GM10248 (cell line): ENCODE measurements at regions not wholly inside any gene's neighbourhood (a gene's known extent, or its start where the extent isn't known, plus 50 kb on each side); places are given as distances from the start of the nearest gene placed in this dataset.

ENCODE experiments used
- CTCF ChIA-PET: fragments of 300-600 bp; sonication (Branson Sonifier 250); formaldehyde crosslinking; extraction: SDS; loops from one replicate; lab custom pipeline; 2021; ENCODE audit warnings: antibody characterized with exemption; lab: Yijun Ruan, JAX
- POLR2A ChIA-PET: fragments of 350-650 bp; sonication (Branson Sonifier 250); formaldehyde crosslinking; extraction: SDS; loops from one replicate; lab custom pipeline; 2020; ENCODE audit warnings: antibody characterized with exemption; lab: Yijun Ruan, JAX
- DNase-seq: peaks from one replicate; pipeline ENCODE4 v3.0.0; 2012; ENCODE audit errors: extremely low spot score
- CTCF ChIP-seq: IDR thresholded peaks from 2 replicates; pipeline ENCODE4 v1.5.1; 2012; ENCODE audit warnings: mild to moderate bottlenecking, low read depth; ENCODE audit errors: extremely low read depth, missing control alignments, control extremely low read depth

- ChIA-PET CTCF (interaction anchor here (0.8 to 1.2 kb wide), 2 partner anchors 54 to 66 kb away, joined by 3 read pairs; no protein-coding TSS in a partner anchor), POLR2A (no interaction called here)
- no peak for TF ChIP-seq CTCF
- DNase-seq, result no peak
Observed at GRCh38 chr16:85544668-85545067, 68.5 kb upstream of the GSE1 start.

- ChIA-PET CTCF (interaction anchor here (0.8 kb wide), 1 partner anchor 65 kb away, joined by 3 read pairs; no protein-coding TSS in a partner anchor), POLR2A (no interaction called here)
- no peak for TF ChIP-seq CTCF
- DNase-seq, result no peak
Observed at GRCh38 chr16:85545227-85545818, 67.8 kb upstream of the GSE1 start.

- ChIA-PET CTCF (no interaction called here), POLR2A (no interaction called here)
- no peak for TF ChIP-seq CTCF
- DNase-seq, result no peak
Observed at GRCh38 chr16:85546585-85547447, 66.3 kb upstream of the GSE1 start.

GRCh38 chr16:85548375-85548774, 64.7 kb upstream of the GSE1 start:
- TF ChIP-seq CTCF, result no peak
- CTCF ChIA-PET, result interaction anchor here (1.0 kb wide), 1 partner anchor 16 kb away, joined by 3 read pairs; no protein-coding TSS in a partner anchor
- POLR2A ChIA-PET, result no interaction called here

GRCh38 chr16:85549766-85550421, 63.2 kb upstream of the GSE1 start:
- ChIA-PET CTCF (interaction anchor here (1.6 to 3.5 kb wide), 3 partner anchors 26 to 60 kb away, joined by 3 to 17 read pairs (median 3); no protein-coding TSS in a partner anchor), POLR2A (no interaction called here)
- DNase-seq, result no peak
- TF ChIP-seq CTCF, result no peak

More at GRCh38 chr16:85548375-85548774, 64.7 kb upstream of the GSE1 start:
- DNase-seq, result no peak

- ChIA-PET CTCF (interaction anchor here (1.6 to 3.5 kb wide), 3 partner anchors 25 to 60 kb away, joined by 3 to 17 read pairs (median 3); no protein-coding TSS in a partner anchor), POLR2A (no interaction called here)
- no peak for TF ChIP-seq CTCF
- DNase-seq, result no peak
Observed at GRCh38 chr16:85550422-85550864, 62.7 kb upstream of the GSE1 start.
